ENCODE measurements at regions not wholly inside any gene's neighbourhood (a gene's known extent, or its start where the extent isn't known, plus 50 kb on each side); places are given as distances from the start of the nearest gene placed in this dataset.

- DNase-seq (ENCODE audit: low read depth in 3 of 3, low spot score in 2 of 3), result no peak
Observed at GRCh38 chrX:138775517-138775916, 64.0 kb upstream of the FGF13 start.

GRCh38 chrX:138771047-138771446 lies 59.5 kb upstream of the FGF13 start:
- DNase-seq (ENCODE audit: low read depth in 3 of 3, low spot score in 2 of 3), result no peak

- no peak for DNase-seq (ENCODE audit: low read depth in 3 of 3, low spot score in 2 of 3)
Observed at GRCh38 chrX:138769918-138770317, 58.4 kb upstream of the FGF13 start.

- DNase-seq (ENCODE audit: low read depth in 3 of 3, low spot score in 2 of 3), result no peak
Observed at GRCh38 chrX:138765051-138765450, 53.5 kb upstream of the FGF13 start.

- DNase-seq (ENCODE audit: low read depth in 3 of 3, low spot score in 2 of 3), result no peak
Observed at GRCh38 chrX:138763761-138764160, 52.2 kb upstream of the FGF13 start.

GRCh38 chrX:138761380-138761779 lies 49.9 kb upstream of the FGF13 start:
- DNase-seq (ENCODE audit: low read depth in 3 of 3, low spot score in 2 of 3), result no peak

Measured in right renal cortex interstitium (tissue), 3 donors.